ENCODE measurements at regions not wholly inside any gene's neighbourhood (a gene's known extent, or its start where the extent isn't known, plus 50 kb on each side); places are given as distances from the start of the nearest gene placed in this dataset.

GRCh38 chr10:10092581-10092980 lies 925.1 kb upstream of the CELF2 start:
- no peaks in the 10 kb centered on the region for H3K27me3 ChIP-seq
- no peaks in the 10 kb centered on the region for H3K36me3 ChIP-seq
- no peak for TF ChIP-seq CTCF (IDR thresholded peaks at IDR 0.05; ENCODE audit: low read depth, low read length)
- peak; percentile 64 to 69 for DNase-seq (ENCODE audit: low read depth in 1 of 2, low spot score in 1 of 2)
- no peak overlapping the region for H3K4me3 ChIP-seq
- H3K9me3 ChIP-seq (ENCODE audit: low read depth), result no peaks in the 10 kb centered on the region
- H3K27ac ChIP-seq, result no peak overlapping the region
- peaks cover 5% of the 10 kb centered on the region for H3K4me1 ChIP-seq (ENCODE audit: low read depth)

- H3K27ac ChIP-seq, result no peak overlapping the region
- no peak for TF ChIP-seq CTCF (IDR thresholded peaks at IDR 0.05; ENCODE audit: low read depth, low read length)
Measured at GRCh38 chr10:10093021-10093420, 924.7 kb upstream of the CELF2 start.

GRCh38 chr10:10094691-10095090 lies 923.0 kb upstream of the CELF2 start:
- TF ChIP-seq CTCF (IDR thresholded peaks at IDR 0.05; ENCODE audit: low read depth, low read length), result no peak
- H3K27me3 ChIP-seq, result no peaks in the 10 kb centered on the region
- H3K36me3 ChIP-seq, result no peaks in the 10 kb centered on the region
- H3K4me1 ChIP-seq (ENCODE audit: low read depth), result peaks cover 5% of the 10 kb centered on the region
- no peak overlapping the region for H3K4me3 ChIP-seq
- peak in 1 of 2 donors; percentile 30 for DNase-seq (ENCODE audit: low read depth in 1 of 2, low spot score in 1 of 2)
- no peak overlapping the region for H3K27ac ChIP-seq
- no peaks in the 10 kb centered on the region for H3K9me3 ChIP-seq (ENCODE audit: low read depth)

More at GRCh38 chr10:10093021-10093420, 924.7 kb upstream of the CELF2 start:
- Histone ChIP-seq H3K4me1 (ENCODE audit: low read depth) (peaks cover 5% of the 10 kb centered on the region), H3K27me3 (no peaks in the 10 kb centered on the region), H3K36me3 (no peaks in the 10 kb centered on the region), H3K9me3 (ENCODE audit: low read depth) (no peaks in the 10 kb centered on the region), H3K4me3 (no peak overlapping the region)
- DNase-seq (ENCODE audit: low read depth in 1 of 2, low spot score in 1 of 2), result no peak

GRCh38 chr10:10096296-10096695 lies 921.4 kb upstream of the CELF2 start:
- Histone ChIP-seq H3K36me3 (no peaks in the 10 kb centered on the region), H3K27ac (no peak overlapping the region), H3K4me1 (ENCODE audit: low read depth) (peaks cover 5% of the 10 kb centered on the region), H3K4me3 (no peak overlapping the region), H3K27me3 (no peaks in the 10 kb centered on the region), H3K9me3 (ENCODE audit: low read depth) (no peaks in the 10 kb centered on the region)
- peak in 1 of 2 donors; percentile 12 for DNase-seq (ENCODE audit: low read depth in 1 of 2, low spot score in 1 of 2)
- TF ChIP-seq CTCF (IDR thresholded peaks at IDR 0.05; ENCODE audit: low read depth, low read length), result no peak

GRCh38 chr10:10096898-10097297 lies 920.8 kb upstream of the CELF2 start:
- H3K9me3 ChIP-seq (ENCODE audit: low read depth), result no peaks in the 10 kb centered on the region
- no peak for TF ChIP-seq CTCF (IDR thresholded peaks at IDR 0.05; ENCODE audit: low read depth, low read length)
- H3K27me3 ChIP-seq, result no peaks in the 10 kb centered on the region
- H3K4me3 ChIP-seq, result no peak overlapping the region
- H3K4me1 ChIP-seq (ENCODE audit: low read depth), result peaks cover 5% of the 10 kb centered on the region
- no peak for DNase-seq (ENCODE audit: low read depth in 1 of 2, low spot score in 1 of 2)
- H3K36me3 ChIP-seq, result no peaks in the 10 kb centered on the region
- no peak overlapping the region for H3K27ac ChIP-seq

GRCh38 chr10:10101106-10101505 lies 916.6 kb upstream of the CELF2 start:
- Histone ChIP-seq H3K27ac (no peak overlapping the region), H3K4me3 (no peak overlapping the region), H3K4me1 (ENCODE audit: low read depth) (no peaks in the 10 kb centered on the region), H3K9me3 (ENCODE audit: low read depth) (no peaks in the 10 kb centered on the region), H3K36me3 (no peaks in the 10 kb centered on the region), H3K27me3 (no peaks in the 10 kb centered on the region)
- no peak for DNase-seq (ENCODE audit: low read depth in 1 of 2, low spot score in 1 of 2)
- TF ChIP-seq CTCF (IDR thresholded peaks at IDR 0.05; ENCODE audit: low read depth, low read length), result no peak
